Stimulated activated effector memory CD8-positive, alpha-beta T cell treated with anti-CD3 and anti-CD28 coated beads, Interleukin-12 subunit alpha, Interleukin-12 subunit beta, amount 100 ng/mL, for 72 hours (primary cell): ENCODE measurements at regions not wholly inside any gene's neighbourhood (a gene's known extent, or its start where the extent isn't known, plus 50 kb on each side); places are given as distances from the start of the nearest gene placed in this dataset.

ENCODE experiments used
- ATAC-seq: fragments of 150-1000 bp; cut with Tn5 transposase; 2 replicates; pipeline ENCODE4 v1.10.0; 2021
- DNase-seq, 2 donors: peaks; one replicate each; pipeline ENCODE4 v3.0.0; 2021 to 2022; ENCODE audit warnings: low spot score in 2 of 2
- H3K27ac Mint-ChIP-seq: one replicate; pipeline ENCODE4 v1.8.0; 2022; ENCODE audit warnings: mild to moderate bottlenecking, mixed read lengths
- H3K36me3 Mint-ChIP-seq: one replicate; pipeline ENCODE4 v1.8.0; 2022; ENCODE audit warnings: mild to moderate bottlenecking, mixed read lengths
- H3K4me1 Mint-ChIP-seq: one replicate; pipeline ENCODE4 v1.8.0; 2022; ENCODE audit warnings: mixed read lengths
- H3K4me3 Mint-ChIP-seq: one replicate; pipeline ENCODE4 v1.8.0; 2022; ENCODE audit warnings: mild to moderate bottlenecking, mixed read lengths
- H3K9me3 Mint-ChIP-seq: one replicate; pipeline ENCODE4 v1.8.0; 2022; ENCODE audit warnings: mixed read lengths

DNA sequence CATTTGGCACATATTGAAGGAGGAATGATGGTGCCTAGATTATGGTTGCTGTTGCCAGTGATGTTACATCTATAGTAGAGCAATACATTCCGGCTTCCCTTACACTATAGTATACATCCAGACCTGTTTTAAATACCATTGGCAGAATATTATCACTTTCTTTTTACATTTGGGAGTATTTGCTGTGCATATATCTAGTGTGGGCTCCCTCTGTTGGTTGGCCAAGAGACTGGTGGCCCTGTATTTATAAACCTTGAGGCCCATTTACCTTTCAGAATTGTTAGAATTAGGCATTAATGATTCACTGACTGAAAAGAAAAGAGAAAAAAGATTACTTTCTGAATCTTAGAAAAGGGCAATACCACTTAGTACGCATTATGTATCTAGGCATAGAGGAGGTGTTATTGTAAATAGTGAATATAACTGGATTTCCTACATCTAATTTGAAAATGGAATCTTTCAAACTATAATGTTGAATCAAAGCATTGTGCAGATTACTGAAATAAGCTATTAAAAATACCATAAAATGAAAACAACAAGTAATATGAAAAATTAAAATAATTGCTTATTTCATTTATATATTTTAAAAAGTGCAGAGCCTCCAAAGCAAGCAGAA lies 628.8 kb upstream of the MAN1A1 start:
- ATAC-seq, result no peak
- Mint-ChIP-seq H3K4me1 (no peaks in the 10 kb centered on the region), H3K9me3 (no peaks in the 10 kb centered on the region), H3K4me3 (no peak overlapping the region), H3K36me3 (no peaks in the 10 kb centered on the region), H3K27ac (no peak overlapping the region)
- no peak for DNase-seq

DNA sequence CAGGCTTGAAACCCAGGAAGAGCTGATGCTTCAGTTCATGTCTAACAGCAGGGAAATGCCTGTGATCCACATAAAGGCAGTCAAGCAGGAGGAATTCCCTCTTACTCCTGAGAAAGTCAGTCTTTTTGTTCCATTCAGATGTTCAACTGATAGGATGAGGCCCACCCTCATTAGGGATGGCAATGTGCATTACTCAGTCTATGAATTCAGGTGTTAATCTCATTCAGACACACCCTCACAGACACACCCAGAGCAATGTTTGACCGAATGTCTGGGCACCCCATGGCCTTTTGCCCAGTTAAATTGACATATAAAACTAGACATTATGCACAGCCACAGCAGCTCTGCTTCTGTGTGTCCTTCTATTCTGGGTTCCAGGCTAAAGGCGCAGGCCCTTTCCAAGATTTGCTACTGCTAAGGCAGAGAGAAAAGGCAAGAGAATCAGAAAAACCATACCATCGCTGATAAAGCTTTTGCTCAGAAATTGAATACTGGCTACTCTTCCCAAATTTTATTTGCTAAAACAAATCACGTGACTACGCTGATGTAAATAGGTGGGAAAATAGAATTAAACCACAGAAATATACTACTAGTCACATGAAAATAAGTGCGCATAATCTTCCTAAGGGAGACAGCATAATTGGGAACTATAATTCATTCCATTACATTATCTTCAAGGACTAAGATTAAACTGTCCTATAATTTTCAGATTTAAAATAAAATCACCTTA lies 625.0 kb upstream of the MAN1A1 start:
- DNase-seq, result no peak
- Mint-ChIP-seq H3K9me3 (no peaks in the 10 kb centered on the region), H3K4me3 (no peak overlapping the region), H3K4me1 (no peaks in the 10 kb centered on the region), H3K27ac (no peak overlapping the region), H3K36me3 (no peaks in the 10 kb centered on the region)
- ATAC-seq, result no peak

GRCh38 chr6:119966484-119966883 lies 616.9 kb upstream of the MAN1A1 start:
- H3K4me3 Mint-ChIP-seq, result no peak overlapping the region
- H3K9me3 Mint-ChIP-seq, result no peaks in the 10 kb centered on the region
- peak; percentile 48 for ATAC-seq
- DNase-seq, result no peak
- H3K4me1 Mint-ChIP-seq, result no peaks in the 10 kb centered on the region
- no peak overlapping the region for H3K27ac Mint-ChIP-seq
- no peaks in the 10 kb centered on the region for H3K36me3 Mint-ChIP-seq

- no peaks in the 10 kb centered on the region for H3K4me1 Mint-ChIP-seq
- H3K9me3 Mint-ChIP-seq, result no peaks in the 10 kb centered on the region
- H3K27ac Mint-ChIP-seq, result no peak overlapping the region
- H3K36me3 Mint-ChIP-seq, result no peaks in the 10 kb centered on the region
- H3K4me3 Mint-ChIP-seq, result no peak overlapping the region
- DNase-seq (no peak), ATAC-seq (no peak)
Measured at GRCh38 chr6:119965900-119966299, 616.3 kb upstream of the MAN1A1 start.

DNA sequence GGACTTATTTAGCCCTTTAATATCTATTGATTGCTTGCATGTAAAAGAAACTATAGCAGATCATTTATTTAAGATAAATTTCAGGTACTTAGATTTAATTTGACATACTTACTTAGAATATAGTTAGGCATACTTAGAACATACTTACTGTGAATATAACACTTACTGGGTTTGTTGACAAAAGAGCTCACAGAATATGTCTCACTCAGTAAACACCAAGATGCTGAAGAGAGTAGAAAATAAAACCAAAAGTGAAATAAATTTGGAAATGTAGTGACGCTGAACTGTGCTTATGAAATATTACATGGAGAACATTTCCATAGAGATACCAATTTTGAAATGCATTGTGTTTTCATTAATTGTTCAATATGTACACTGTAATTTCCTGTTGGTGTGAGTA lies 615.4 kb upstream of the MAN1A1 start:
- DNase-seq (no peak), ATAC-seq (no peak)
- H3K9me3 Mint-ChIP-seq, result no peaks in the 10 kb centered on the region
- no peak overlapping the region for H3K27ac Mint-ChIP-seq
- H3K4me3 Mint-ChIP-seq, result no peak overlapping the region
- H3K36me3 Mint-ChIP-seq, result no peaks in the 10 kb centered on the region
- H3K4me1 Mint-ChIP-seq, result no peaks in the 10 kb centered on the region

DNA sequence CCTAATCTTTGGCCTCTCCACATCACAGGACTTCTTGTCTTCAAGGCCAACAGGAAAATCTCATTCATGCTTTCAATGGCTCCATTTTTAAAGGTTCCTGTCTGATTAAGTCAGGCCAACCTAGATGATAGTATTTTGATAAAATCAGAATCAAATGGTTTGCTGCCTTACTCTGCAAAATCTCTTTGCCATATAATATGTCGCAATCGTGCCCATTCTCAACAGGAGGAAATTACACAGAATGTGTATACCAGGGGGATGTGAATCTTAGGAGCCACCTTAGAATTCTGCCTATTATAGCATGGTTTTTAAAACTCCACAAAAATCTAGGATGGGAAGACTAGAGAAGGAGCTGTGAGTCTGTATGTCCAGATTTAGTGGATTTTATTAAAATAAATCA lies 612.9 kb upstream of the MAN1A1 start:
- no peaks in the 10 kb centered on the region for H3K9me3 Mint-ChIP-seq
- DNase-seq (no peak), ATAC-seq (no peak)
- H3K4me3 Mint-ChIP-seq, result no peak overlapping the region
- no peaks in the 10 kb centered on the region for H3K4me1 Mint-ChIP-seq
- no peaks in the 10 kb centered on the region for H3K36me3 Mint-ChIP-seq
- H3K27ac Mint-ChIP-seq, result no peak overlapping the region

DNA sequence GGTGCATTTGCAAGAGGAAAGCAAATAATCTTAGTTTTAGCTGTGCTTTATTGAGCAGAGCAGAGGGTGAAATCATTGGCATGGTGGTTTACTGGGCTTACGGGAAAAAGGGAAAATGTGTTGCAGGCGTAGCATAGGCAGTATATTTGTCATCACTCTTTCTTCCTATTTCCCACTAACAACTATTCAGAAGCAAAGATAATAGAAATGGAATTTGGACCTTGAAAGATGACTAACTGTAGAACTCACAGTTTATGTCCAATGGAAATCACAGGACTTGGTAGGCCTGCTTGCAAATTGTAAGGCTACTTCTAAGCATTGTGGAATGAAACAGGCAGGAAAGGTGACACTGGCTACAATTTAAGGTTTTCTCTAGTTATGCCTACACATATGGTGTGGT lies 611.9 kb upstream of the MAN1A1 start:
- DNase-seq (no peak), ATAC-seq (no peak)
- no peaks in the 10 kb centered on the region for H3K9me3 Mint-ChIP-seq
- H3K36me3 Mint-ChIP-seq, result no peaks in the 10 kb centered on the region
- H3K4me3 Mint-ChIP-seq, result no peak overlapping the region
- H3K4me1 Mint-ChIP-seq, result no peaks in the 10 kb centered on the region
- no peak overlapping the region for H3K27ac Mint-ChIP-seq

DNA sequence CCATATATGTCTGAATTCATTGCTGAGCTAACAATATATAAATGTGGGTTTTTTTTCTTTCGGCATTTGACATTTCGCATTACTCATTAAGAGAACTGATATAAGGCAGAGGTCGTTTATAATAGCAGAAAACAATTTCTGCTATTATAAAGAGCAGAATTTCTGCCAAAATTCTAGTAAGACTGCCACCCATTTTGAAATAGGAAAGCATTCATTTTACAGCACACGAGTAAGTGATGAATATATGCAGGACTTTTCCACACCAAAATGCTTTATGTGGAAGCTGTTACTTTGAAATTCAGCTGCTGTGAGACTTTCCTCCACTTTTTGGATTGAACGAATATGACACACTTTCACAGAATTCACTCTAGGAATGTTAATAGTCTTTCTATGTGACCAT lies 610.9 kb upstream of the MAN1A1 start:
- no peak for ATAC-seq

GRCh38 chr6:119960036-119960435 lies 610.5 kb upstream of the MAN1A1 start:
- DNase-seq (no peak), ATAC-seq (no peak)
- Mint-ChIP-seq H3K36me3 (no peaks in the 10 kb centered on the region), H3K9me3 (no peaks in the 10 kb centered on the region), H3K4me3 (no peak overlapping the region), H3K27ac (no peak overlapping the region), H3K4me1 (no peaks in the 10 kb centered on the region)

More for the DNA sequence above, 610.9 kb upstream of the MAN1A1 start:
- Mint-ChIP-seq H3K36me3 (no peaks in the 10 kb centered on the region), H3K4me3 (no peak overlapping the region), H3K9me3 (no peaks in the 10 kb centered on the region), H3K27ac (no peak overlapping the region), H3K4me1 (no peaks in the 10 kb centered on the region)
- no peak for DNase-seq

DNA sequence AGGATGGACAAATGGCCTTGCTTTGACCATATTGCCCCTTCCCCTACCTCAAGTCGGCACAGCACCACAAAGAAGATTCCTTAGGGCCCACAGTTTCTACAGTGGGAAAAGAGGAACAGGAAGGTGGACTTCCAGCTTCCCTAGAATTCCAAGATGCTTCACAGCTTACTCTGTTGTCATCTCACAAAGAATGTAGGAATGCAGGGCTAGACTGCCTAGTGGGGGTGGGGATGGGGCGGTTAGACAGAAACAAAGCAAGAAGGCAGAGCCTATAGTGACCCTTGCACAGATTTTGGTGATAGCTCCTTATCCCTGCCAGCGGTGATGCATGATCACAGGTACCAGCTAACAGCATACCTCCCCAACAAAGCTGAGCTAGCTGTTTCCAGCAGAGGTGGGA lies 607.6 kb upstream of the MAN1A1 start:
- Mint-ChIP-seq H3K27ac (no peak overlapping the region), H3K9me3 (peaks cover 3% of the 10 kb centered on the region), H3K4me1 (no peaks in the 10 kb centered on the region), H3K36me3 (no peaks in the 10 kb centered on the region), H3K4me3 (no peak overlapping the region)
- ATAC-seq, result peak; percentile 19
- DNase-seq, result no peak

DNA sequence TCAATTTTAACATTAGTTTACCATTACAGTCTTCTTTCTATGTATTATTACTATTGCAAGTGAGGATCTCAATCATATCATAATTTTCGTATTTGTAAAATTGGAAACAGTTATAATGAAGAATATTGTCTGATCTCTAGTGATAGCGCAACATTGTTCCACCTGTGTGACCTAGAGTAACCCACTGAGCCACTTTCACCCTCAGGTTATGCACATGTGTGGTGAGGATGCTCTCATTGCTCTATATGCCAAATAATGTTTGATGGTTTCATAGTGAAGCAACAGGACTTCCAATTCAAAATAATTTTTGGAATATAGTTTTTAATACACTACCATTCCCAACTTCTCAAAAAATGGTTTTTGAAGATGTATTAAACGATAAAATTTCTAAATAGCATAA lies 603.1 kb upstream of the MAN1A1 start:
- Mint-ChIP-seq H3K9me3 (peaks cover 6% of the 10 kb centered on the region), H3K36me3 (no peaks in the 10 kb centered on the region), H3K4me3 (no peak overlapping the region), H3K4me1 (no peaks in the 10 kb centered on the region), H3K27ac (no peak overlapping the region)
- ATAC-seq (no peak), DNase-seq (no peak)

- Mint-ChIP-seq H3K4me3 (no peak overlapping the region), H3K9me3 (peaks cover 6% of the 10 kb centered on the region), H3K4me1 (no peaks in the 10 kb centered on the region), H3K36me3 (no peaks in the 10 kb centered on the region), H3K27ac (no peak overlapping the region)
- DNase-seq (no peak), ATAC-seq (no peak)
Measured at GRCh38 chr6:119950681-119951080, 601.1 kb upstream of the MAN1A1 start.

DNA sequence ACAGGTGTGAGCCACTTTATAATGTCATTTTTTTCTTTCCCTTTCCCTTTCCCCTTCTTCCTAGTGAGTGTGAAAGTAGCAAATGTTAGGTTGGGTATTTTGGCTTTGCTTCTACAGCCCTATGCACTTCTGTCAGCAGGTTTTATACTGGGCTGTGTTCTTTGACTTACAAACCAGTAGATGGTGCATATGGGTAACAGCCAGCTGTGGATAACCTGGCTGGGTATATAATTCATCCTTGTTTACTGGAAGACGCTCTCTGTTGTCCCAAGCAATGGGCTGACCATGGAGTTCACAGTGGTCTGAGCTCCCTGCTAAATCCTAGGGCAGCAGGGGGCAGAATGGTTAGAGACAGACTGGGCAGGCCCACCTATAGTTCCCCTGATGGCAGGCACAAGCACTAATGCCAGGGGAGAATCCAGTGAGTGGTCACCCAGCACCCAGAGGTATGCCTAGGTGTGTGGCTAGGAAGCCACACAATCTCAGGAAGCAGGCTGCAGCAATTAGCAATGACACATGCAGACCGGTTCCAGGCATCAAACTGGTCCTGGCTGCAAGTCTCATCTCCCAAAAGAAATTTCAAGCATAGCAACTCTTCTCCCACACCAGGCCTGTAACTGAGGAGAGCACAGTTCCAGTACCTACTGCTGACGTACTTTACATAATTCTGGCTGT lies 592.7 kb upstream of the MAN1A1 start:
- no peaks in the 10 kb centered on the region for H3K4me1 Mint-ChIP-seq
- no peaks in the 10 kb centered on the region for H3K9me3 Mint-ChIP-seq
- H3K4me3 Mint-ChIP-seq, result no peak overlapping the region
- ATAC-seq (no peak), DNase-seq (no peak)
- no peak overlapping the region for H3K27ac Mint-ChIP-seq
- no peaks in the 10 kb centered on the region for H3K36me3 Mint-ChIP-seq

GRCh38 chr6:119938752-119939151 lies 589.2 kb upstream of the MAN1A1 start:
- H3K36me3 Mint-ChIP-seq, result no peaks in the 10 kb centered on the region
- no peaks in the 10 kb centered on the region for H3K4me1 Mint-ChIP-seq
- no peak overlapping the region for H3K27ac Mint-ChIP-seq
- H3K9me3 Mint-ChIP-seq, result no peaks in the 10 kb centered on the region
- ATAC-seq, result no peak
- DNase-seq, result no peak
- H3K4me3 Mint-ChIP-seq, result no peak overlapping the region

GRCh38 chr6:119934816-119935215 lies 585.3 kb upstream of the MAN1A1 start:
- DNase-seq, result no peak

GRCh38 chr6:119929121-119929520 lies 579.6 kb upstream of the MAN1A1 start:
- H3K9me3 Mint-ChIP-seq, result peaks cover 22% of the 10 kb centered on the region
- H3K4me1 Mint-ChIP-seq, result no peaks in the 10 kb centered on the region
- DNase-seq (no peak), ATAC-seq (no peak)
- no peaks in the 10 kb centered on the region for H3K36me3 Mint-ChIP-seq
- no peak overlapping the region for H3K27ac Mint-ChIP-seq
- H3K4me3 Mint-ChIP-seq, result no peak overlapping the region

More at GRCh38 chr6:119934816-119935215, 585.3 kb upstream of the MAN1A1 start:
- ATAC-seq, result no peak
- H3K36me3 Mint-ChIP-seq, result no peaks in the 10 kb centered on the region
- no peaks in the 10 kb centered on the region for H3K4me1 Mint-ChIP-seq
- no peak overlapping the region for H3K27ac Mint-ChIP-seq
- no peak overlapping the region for H3K4me3 Mint-ChIP-seq
- no peaks in the 10 kb centered on the region for H3K9me3 Mint-ChIP-seq
